AG10803 (cell line): ENCODE measurements at regions not wholly inside any gene's neighbourhood (a gene's known extent, or its start where the extent isn't known, plus 50 kb on each side); places are given as distances from the start of the nearest gene placed in this dataset.

Source experiments
- DNase-seq: peaks from one replicate; pipeline ENCODE4 v3.0.0; 2010; ENCODE audit warnings: low read depth
- H3K4me3 ChIP-seq: 2 replicates; pipeline ENCODE4 v1.5.1; 2011; ENCODE audit warnings: mild to moderate bottlenecking, low read length, control low read depth
- CTCF ChIP-seq: conservative IDR thresholded peaks from 2 replicates; pipeline ENCODE4 v1.5.1; 2011; ENCODE audit warnings: mild to moderate bottlenecking, low read length, control low read depth, inconsistent platforms

- H3K4me3 ChIP-seq, result peak overlapping the region; percentile 49
- no peak for TF ChIP-seq CTCF
- no peak for DNase-seq
Measured at GRCh38 chr16:65532258-65532657, 410.4 kb upstream of the CDH11 start.

- no peak for TF ChIP-seq CTCF
- no peak overlapping the region for H3K4me3 ChIP-seq
- no peak for DNase-seq
Measured at GRCh38 chr16:65531475-65531874, 409.6 kb upstream of the CDH11 start.

- H3K4me3 ChIP-seq, result no peak overlapping the region
- TF ChIP-seq CTCF, result no peak; the same call in 1 of the 2 replicates
- DNase-seq, result no peak
Measured at GRCh38 chr16:65525707-65526106, 403.8 kb upstream of the CDH11 start.

- DNase-seq, result peak; percentile 47
- no peak overlapping the region for H3K4me3 ChIP-seq
- TF ChIP-seq CTCF, result no peak
Measured at GRCh38 chr16:65524997-65525396, 403.1 kb upstream of the CDH11 start.

- H3K4me3 ChIP-seq, result no peak overlapping the region
- no peak for TF ChIP-seq CTCF
- DNase-seq, result no peak
Measured at GRCh38 chr16:65524231-65524630, 402.4 kb upstream of the CDH11 start.

- no peak for DNase-seq
- H3K4me3 ChIP-seq, result no peak overlapping the region
- no peak for TF ChIP-seq CTCF
Measured at GRCh38 chr16:65523283-65523944, 401.6 kb upstream of the CDH11 start.

- no peak for DNase-seq
- no peak for TF ChIP-seq CTCF
- no peak overlapping the region for H3K4me3 ChIP-seq
Measured at GRCh38 chr16:65522412-65522811, 400.5 kb upstream of the CDH11 start.
